ENCODE measurements at regions not wholly inside any gene's neighbourhood (a gene's known extent, or its start where the extent isn't known, plus 50 kb on each side); places are given as distances from the start of the nearest gene placed in this dataset.

DNA sequence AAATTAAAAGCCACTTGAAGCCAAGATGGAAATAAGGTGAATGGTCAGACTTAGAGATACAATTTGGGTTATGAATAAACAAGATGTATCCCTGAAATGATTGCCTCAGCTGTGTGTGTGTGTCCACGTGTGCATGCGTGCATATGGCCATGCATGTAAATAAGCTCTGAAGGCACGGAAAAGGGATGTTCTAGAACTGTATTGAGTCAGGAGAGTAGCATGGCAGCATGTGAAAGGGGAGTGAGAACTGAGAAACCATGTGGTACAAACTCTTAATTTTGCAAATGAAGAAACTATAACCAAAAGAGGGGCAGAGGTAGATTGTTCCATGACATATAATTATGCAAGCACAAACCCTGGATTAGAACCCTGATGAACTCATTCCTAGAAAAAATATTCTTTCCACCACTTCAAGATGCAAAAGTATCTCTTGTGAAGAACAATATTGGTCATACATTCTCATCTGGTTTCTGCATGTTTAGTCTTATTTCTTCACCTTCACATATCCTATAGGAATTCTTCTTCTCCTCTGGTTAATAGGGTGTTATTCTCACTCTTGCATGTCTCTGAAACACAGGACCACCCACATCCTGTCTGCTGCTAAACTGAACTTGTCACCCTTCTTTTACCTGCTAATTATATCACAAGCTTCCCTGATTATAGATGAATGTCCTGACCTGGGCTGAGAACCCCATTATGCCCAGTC, 455.8 kb downstream of the SETBP1 start:
- Histone ChIP-seq H3K4me3 (IDR thresholded peaks at IDR 0.05; ENCODE audit: insufficient read depth, low read depth, low read length) (no peak overlapping the region), H3K27me3 (ENCODE audit: insufficient read depth, low read depth) (no peaks in the 10 kb centered on the region), H3K4me2 (no peak overlapping the region), H3K9ac (no peak overlapping the region), H3K79me2 (ENCODE audit: insufficient read depth, low read depth) (no peaks in the 10 kb centered on the region), H2AFZ (ENCODE audit: low read depth) (no peak overlapping the region), H4K20me1 (ENCODE audit: insufficient read depth) (no peaks in the 10 kb centered on the region), H3K27ac (no peak overlapping the region), H3K36me3 (ENCODE audit: insufficient read depth) (no peaks in the 10 kb centered on the region), H3K4me1 (ENCODE audit: low read depth, poor library complexity, severe bottlenecking) (no peaks in the 10 kb centered on the region)
- TF ChIP-seq, protein P1, sequence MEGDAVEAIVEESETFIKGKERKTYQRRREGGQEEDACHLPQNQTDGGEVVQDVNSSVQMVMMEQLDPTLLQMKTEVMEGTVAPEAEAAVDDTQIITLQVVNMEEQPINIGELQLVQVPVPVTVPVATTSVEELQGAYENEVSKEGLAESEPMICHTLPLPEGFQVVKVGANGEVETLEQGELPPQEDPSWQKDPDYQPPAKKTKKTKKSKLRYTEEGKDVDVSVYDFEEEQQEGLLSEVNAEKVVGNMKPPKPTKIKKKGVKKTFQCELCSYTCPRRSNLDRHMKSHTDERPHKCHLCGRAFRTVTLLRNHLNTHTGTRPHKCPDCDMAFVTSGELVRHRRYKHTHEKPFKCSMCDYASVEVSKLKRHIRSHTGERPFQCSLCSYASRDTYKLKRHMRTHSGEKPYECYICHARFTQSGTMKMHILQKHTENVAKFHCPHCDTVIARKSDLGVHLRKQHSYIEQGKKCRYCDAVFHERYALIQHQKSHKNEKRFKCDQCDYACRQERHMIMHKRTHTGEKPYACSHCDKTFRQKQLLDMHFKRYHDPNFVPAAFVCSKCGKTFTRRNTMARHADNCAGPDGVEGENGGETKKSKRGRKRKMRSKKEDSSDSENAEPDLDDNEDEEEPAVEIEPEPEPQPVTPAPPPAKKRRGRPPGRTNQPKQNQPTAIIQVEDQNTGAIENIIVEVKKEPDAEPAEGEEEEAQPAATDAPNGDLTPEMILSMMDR (conservative IDR thresholded peaks at IDR 0.05; ENCODE audit: low read depth, low read length) = no peak

DNA sequence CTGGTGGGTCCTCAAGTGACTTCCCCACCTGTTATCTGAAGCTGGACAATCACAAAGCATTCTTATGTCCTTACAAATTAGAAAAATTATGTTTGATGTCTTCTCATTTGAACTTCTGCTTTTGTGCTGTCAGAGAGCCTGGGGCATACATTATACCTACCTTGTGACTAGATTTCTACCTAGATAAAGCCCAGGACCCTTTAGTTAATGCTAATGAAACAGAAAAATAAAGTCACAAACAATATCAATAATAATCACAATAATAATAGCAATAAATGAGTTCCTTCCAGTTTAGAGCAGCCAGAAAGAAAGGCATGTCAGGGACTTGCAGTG, 456.4 kb downstream of the SETBP1 start:
- no peak overlapping the region for H3K4me3 ChIP-seq (IDR thresholded peaks at IDR 0.05; ENCODE audit: insufficient read depth, low read depth, low read length)
- no peaks in the 10 kb centered on the region for H3K79me2 ChIP-seq (ENCODE audit: insufficient read depth, low read depth)
- no peak overlapping the region for H2AFZ ChIP-seq (ENCODE audit: low read depth)
- TF ChIP-seq, protein P1 (conservative IDR thresholded peaks at IDR 0.05; ENCODE audit: low read depth, low read length) = no peak
- H3K27me3 ChIP-seq (ENCODE audit: insufficient read depth, low read depth) = no peaks in the 10 kb centered on the region
- H3K4me2 ChIP-seq = no peak overlapping the region
- no peaks in the 10 kb centered on the region for H4K20me1 ChIP-seq (ENCODE audit: insufficient read depth)
- no peaks in the 10 kb centered on the region for H3K4me1 ChIP-seq (ENCODE audit: low read depth, poor library complexity, severe bottlenecking)
- no peaks in the 10 kb centered on the region for H3K36me3 ChIP-seq (ENCODE audit: insufficient read depth)
- no peak overlapping the region for H3K9ac ChIP-seq
- H3K27ac ChIP-seq = no peak overlapping the region

DNA sequence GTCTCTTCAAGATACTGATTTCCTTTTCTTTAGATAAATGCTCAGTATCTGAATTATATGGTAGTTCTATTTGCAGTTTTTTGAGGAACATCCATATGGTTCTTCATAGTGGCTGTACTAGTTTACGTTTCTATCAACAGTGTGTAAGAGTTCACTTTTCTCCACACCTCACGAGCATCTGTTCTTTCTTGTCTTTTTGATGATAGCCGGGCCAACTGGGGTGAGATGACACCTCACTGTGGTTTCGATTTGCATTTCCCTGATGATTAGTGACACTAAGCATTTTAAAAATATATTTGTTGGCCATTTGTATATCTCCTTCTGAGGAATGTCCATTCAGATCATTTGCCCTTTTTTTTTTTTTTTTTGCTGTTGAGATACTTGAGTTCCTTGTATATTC, 458.8 kb downstream of the SETBP1 start:
- Histone ChIP-seq H3K36me3 (ENCODE audit: insufficient read depth) (no peaks in the 10 kb centered on the region), H4K20me1 (ENCODE audit: insufficient read depth) (no peaks in the 10 kb centered on the region), H3K9ac (no peak overlapping the region), H2AFZ (ENCODE audit: low read depth) (no peak overlapping the region), H3K27ac (no peak overlapping the region), H3K27me3 (ENCODE audit: insufficient read depth, low read depth) (no peaks in the 10 kb centered on the region), H3K4me1 (ENCODE audit: low read depth, poor library complexity, severe bottlenecking) (no peaks in the 10 kb centered on the region), H3K79me2 (ENCODE audit: insufficient read depth, low read depth) (no peaks in the 10 kb centered on the region), H3K4me2 (no peak overlapping the region), H3K4me3 (IDR thresholded peaks at IDR 0.05; ENCODE audit: insufficient read depth, low read depth, low read length) (no peak overlapping the region)
- TF ChIP-seq, protein P1 (conservative IDR thresholded peaks at IDR 0.05; ENCODE audit: low read depth, low read length) = no peak

DNA sequence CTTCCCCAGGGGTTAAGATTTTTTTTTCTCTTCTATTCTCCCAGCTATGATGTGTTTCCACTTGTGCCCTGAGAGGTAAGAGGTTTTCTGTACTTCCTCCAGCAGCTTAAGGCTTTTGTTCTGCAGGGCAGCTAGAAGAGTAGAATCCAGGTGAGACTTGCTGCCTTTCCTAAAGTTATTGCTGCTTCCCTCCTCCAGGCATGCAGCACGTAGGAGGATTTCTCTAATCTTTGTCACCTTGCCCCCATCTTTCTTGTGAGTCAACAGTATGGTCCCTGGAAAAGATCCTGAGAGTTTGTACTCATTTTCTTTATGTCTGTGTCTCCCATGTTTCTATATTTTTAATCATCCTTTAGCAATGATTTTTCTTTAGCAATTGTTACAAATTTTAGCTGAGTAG, 462.2 kb downstream of the SETBP1 start:
- no peaks in the 10 kb centered on the region for H3K27me3 ChIP-seq (ENCODE audit: insufficient read depth, low read depth)
- H3K79me2 ChIP-seq (ENCODE audit: insufficient read depth, low read depth) = no peaks in the 10 kb centered on the region
- H3K4me2 ChIP-seq = no peak overlapping the region
- no peaks in the 10 kb centered on the region for H3K4me1 ChIP-seq (ENCODE audit: low read depth, poor library complexity, severe bottlenecking)
- H2AFZ ChIP-seq (ENCODE audit: low read depth) = no peak overlapping the region
- no peak overlapping the region for H3K27ac ChIP-seq
- H3K9ac ChIP-seq = no peak overlapping the region
- TF ChIP-seq, protein P1 (conservative IDR thresholded peaks at IDR 0.05; ENCODE audit: low read depth, low read length) = no peak
- no peak overlapping the region for H3K4me3 ChIP-seq (IDR thresholded peaks at IDR 0.05; ENCODE audit: insufficient read depth, low read depth, low read length)
- no peaks in the 10 kb centered on the region for H4K20me1 ChIP-seq (ENCODE audit: insufficient read depth)
- H3K36me3 ChIP-seq (ENCODE audit: insufficient read depth) = no peaks in the 10 kb centered on the region

All from KMS-11 (cell line).